HCT116 (cell line): ENCODE measurements at regions not wholly inside any gene's neighbourhood (a gene's known extent, or its start where the extent isn't known, plus 50 kb on each side); places are given as distances from the start of the nearest gene placed in this dataset.

Source experiments
- POLR2A ChIP-seq: IDR thresholded peaks from 2 replicates; pipeline ENCODE4 v1.7.0; 2011; ENCODE audit warnings: borderline replicate concordance; ENCODE audit not compliant: insufficient read depth, insufficient read length; ENCODE audit errors: extremely low read depth
- POLR2AphosphoS5 ChIP-seq: IDR thresholded peaks from 2 replicates; pipeline ENCODE4 v1.6.1; 2011; ENCODE audit warnings: mild to moderate bottlenecking, low read depth, low read length, moderate library complexity
- TF ChIP-seq, protein P1 (sequence below), 3 experiments: fragments of 200-600 bp in 1 of 3; sonication (generic) in 1 of 3; IDR thresholded peaks in 2 of 3; conservative IDR thresholded peaks in 1 of 3; 2 replicates each; pipeline ENCODE4 v1.5.1; 2012 to 2017; ENCODE audit warnings: low read depth in 2 of 3, low read length in 2 of 3, antibody characterized with exemption in 1 of 3, borderline replicate concordance in 1 of 3, control low read depth in 1 of 3, mild to moderate bottlenecking in 1 of 3, mixed read lengths in 1 of 3, mixed run types in 1 of 3, moderate library complexity in 1 of 3; ENCODE audit not compliant: insufficient read depth in 1 of 3
- TF ChIP-seq, protein P2 (sequence below): IDR thresholded peaks from 2 replicates; pipeline ENCODE4 v1.6.1; 2012; ENCODE audit warnings: low read depth

DNA sequence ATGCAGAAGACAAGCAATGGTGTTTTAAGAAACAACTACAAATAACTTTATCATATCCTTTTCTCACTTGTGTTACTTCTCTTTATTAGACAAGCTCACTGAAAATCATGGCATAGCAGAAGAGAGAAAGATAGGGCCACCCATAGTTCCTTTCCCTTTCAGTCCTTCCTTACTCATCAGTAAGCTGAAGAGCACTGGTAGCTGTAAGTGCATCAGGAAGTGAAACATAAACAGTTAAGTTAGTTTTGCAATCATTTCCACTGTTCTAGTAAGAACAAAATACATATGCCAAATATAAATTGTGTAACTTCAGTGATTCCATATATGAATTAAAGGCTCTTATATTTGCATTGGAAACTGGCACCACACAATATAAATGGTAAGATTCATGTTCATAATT is 220.1 kb downstream of the HACE1 start:
- TF ChIP-seq POLR2AphosphoS5 (no peak), POLR2A (no peak)
- TF ChIP-seq, protein P1, sequence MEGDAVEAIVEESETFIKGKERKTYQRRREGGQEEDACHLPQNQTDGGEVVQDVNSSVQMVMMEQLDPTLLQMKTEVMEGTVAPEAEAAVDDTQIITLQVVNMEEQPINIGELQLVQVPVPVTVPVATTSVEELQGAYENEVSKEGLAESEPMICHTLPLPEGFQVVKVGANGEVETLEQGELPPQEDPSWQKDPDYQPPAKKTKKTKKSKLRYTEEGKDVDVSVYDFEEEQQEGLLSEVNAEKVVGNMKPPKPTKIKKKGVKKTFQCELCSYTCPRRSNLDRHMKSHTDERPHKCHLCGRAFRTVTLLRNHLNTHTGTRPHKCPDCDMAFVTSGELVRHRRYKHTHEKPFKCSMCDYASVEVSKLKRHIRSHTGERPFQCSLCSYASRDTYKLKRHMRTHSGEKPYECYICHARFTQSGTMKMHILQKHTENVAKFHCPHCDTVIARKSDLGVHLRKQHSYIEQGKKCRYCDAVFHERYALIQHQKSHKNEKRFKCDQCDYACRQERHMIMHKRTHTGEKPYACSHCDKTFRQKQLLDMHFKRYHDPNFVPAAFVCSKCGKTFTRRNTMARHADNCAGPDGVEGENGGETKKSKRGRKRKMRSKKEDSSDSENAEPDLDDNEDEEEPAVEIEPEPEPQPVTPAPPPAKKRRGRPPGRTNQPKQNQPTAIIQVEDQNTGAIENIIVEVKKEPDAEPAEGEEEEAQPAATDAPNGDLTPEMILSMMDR (IDR thresholded peaks at IDR 0.05 in 2 of 3, conservative IDR thresholded peaks at IDR 0.05 in 1 of 3; ENCODE audit: borderline replicate concordance in 1 of 3, insufficient read depth in 1 of 3, low read depth in 2 of 3, low read length in 2 of 3): no peak
- TF ChIP-seq, protein P2, sequence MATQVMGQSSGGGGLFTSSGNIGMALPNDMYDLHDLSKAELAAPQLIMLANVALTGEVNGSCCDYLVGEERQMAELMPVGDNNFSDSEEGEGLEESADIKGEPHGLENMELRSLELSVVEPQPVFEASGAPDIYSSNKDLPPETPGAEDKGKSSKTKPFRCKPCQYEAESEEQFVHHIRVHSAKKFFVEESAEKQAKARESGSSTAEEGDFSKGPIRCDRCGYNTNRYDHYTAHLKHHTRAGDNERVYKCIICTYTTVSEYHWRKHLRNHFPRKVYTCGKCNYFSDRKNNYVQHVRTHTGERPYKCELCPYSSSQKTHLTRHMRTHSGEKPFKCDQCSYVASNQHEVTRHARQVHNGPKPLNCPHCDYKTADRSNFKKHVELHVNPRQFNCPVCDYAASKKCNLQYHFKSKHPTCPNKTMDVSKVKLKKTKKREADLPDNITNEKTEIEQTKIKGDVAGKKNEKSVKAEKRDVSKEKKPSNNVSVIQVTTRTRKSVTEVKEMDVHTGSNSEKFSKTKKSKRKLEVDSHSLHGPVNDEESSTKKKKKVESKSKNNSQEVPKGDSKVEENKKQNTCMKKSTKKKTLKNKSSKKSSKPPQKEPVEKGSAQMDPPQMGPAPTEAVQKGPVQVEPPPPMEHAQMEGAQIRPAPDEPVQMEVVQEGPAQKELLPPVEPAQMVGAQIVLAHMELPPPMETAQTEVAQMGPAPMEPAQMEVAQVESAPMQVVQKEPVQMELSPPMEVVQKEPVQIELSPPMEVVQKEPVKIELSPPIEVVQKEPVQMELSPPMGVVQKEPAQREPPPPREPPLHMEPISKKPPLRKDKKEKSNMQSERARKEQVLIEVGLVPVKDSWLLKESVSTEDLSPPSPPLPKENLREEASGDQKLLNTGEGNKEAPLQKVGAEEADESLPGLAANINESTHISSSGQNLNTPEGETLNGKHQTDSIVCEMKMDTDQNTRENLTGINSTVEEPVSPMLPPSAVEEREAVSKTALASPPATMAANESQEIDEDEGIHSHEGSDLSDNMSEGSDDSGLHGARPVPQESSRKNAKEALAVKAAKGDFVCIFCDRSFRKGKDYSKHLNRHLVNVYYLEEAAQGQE: no peak
